Activated B cell treated with CpG ODN at 0.5 μM for 24 hours (primary cell): ENCODE measurements at regions not wholly inside any gene's neighbourhood (a gene's known extent, or its start where the extent isn't known, plus 50 kb on each side); places are given as distances from the start of the nearest gene placed in this dataset.

Source experiments
- ATAC-seq: fragments of 200-7000 bp; cut with Tn5 transposase; one replicate; pipeline ENCODE4 v1.10.0; 2021; ENCODE audit warnings: low read depth, mild to moderate bottlenecking, moderate library complexity
- CTCF ChIA-PET: fragments of 350-600 bp; sonication (Branson Sonifier 250); formaldehyde crosslinking; loops from one replicate; lab custom pipeline; 2021; ENCODE audit warnings: antibody characterized with exemption; lab: Charles Lee
- POLR2A ChIA-PET: fragments of 350-600 bp; sonication (Branson Sonifier 250); formaldehyde crosslinking; loops from one replicate; lab custom pipeline; 2021; ENCODE audit warnings: antibody characterized with exemption; lab: Charles Lee
- DNase-seq: peaks from one replicate; pipeline ENCODE4 v3.0.0; 2022
- H3K27ac Mint-ChIP-seq: one replicate; pipeline ENCODE4 v1.8.0; 2020; ENCODE audit warnings: mixed read lengths
- H3K27me3 Mint-ChIP-seq: one replicate; pipeline ENCODE4 v1.8.0; 2021; ENCODE audit warnings: mixed read lengths
- H3K36me3 Mint-ChIP-seq: one replicate; pipeline ENCODE4 v1.8.0; 2021; ENCODE audit warnings: low read depth, mixed read lengths
- H3K4me1 Mint-ChIP-seq: one replicate; pipeline ENCODE4 v1.8.0; 2021; ENCODE audit warnings: mixed read lengths
- H3K4me3 Mint-ChIP-seq: one replicate; pipeline ENCODE4 v1.8.0; 2020; ENCODE audit warnings: mild to moderate bottlenecking, mixed read lengths
- H3K9me3 Mint-ChIP-seq: one replicate; pipeline ENCODE4 v1.8.0; 2020; ENCODE audit warnings: mixed read lengths
- intact Hi-C: fragments of 100-400 bp; cut with micrococcal nuclease; formaldehyde crosslinking; loops from one replicate; pipeline ENCODE4 v1.15.1; 2024
- TF ChIP-seq, protein P1 (sequence below): fragments of 200-600 bp; IDR thresholded peaks from one replicate; pipeline ENCODE4 v1.8.0; 2022; ENCODE audit warnings: antibody characterized with exemption, mild to moderate bottlenecking

DNA sequence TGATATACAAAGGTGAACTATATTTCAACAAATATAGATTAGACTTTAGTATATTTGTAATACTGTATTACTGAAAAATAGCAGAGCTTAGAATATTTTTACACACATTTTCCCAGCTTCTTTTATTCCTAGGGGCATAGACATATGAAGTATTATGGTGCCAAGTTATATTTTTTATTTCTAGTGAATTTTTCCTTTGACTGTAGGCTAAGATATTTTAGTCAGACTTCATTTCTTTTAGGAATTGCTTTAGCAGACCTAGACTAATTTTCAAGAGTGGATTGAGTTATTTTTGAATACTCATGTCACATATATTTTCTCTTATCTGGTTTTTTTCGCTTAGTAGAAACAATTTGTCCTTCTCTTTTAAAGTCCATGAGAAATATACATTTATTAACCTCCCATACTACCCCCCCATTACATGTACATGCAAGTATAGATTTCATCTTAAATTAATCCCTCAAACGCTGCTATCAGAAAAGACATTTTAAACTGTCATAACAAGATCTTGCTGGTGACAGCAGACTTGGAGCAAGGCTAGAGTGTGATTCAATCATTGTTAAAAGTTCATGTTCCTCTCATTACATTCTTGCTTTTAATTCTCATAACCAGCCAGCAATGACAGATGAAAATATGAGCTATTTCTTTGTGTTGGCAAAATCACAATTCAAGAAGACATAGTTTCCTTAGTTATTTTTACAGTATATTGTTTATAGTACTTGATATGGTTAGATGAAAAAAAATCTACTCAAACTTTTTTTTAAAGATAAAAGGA, 456.1 kb downstream of the AEBP2 start:
- intact Hi-C loops: no loop called here
- Mint-ChIP-seq H3K4me3 (no peak overlapping the region), H3K36me3 (no peaks in the 10 kb centered on the region), H3K27ac (no peak overlapping the region), H3K27me3 (no peaks in the 10 kb centered on the region), H3K4me1 (no peaks in the 10 kb centered on the region), H3K9me3 (peaks cover 3% of the 10 kb centered on the region)
- TF ChIP-seq, protein P1, sequence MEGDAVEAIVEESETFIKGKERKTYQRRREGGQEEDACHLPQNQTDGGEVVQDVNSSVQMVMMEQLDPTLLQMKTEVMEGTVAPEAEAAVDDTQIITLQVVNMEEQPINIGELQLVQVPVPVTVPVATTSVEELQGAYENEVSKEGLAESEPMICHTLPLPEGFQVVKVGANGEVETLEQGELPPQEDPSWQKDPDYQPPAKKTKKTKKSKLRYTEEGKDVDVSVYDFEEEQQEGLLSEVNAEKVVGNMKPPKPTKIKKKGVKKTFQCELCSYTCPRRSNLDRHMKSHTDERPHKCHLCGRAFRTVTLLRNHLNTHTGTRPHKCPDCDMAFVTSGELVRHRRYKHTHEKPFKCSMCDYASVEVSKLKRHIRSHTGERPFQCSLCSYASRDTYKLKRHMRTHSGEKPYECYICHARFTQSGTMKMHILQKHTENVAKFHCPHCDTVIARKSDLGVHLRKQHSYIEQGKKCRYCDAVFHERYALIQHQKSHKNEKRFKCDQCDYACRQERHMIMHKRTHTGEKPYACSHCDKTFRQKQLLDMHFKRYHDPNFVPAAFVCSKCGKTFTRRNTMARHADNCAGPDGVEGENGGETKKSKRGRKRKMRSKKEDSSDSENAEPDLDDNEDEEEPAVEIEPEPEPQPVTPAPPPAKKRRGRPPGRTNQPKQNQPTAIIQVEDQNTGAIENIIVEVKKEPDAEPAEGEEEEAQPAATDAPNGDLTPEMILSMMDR: no peak
- DNase-seq (no peak), ATAC-seq (no peak)
- ChIA-PET CTCF (no interaction called here), POLR2A (no interaction called here)

DNA sequence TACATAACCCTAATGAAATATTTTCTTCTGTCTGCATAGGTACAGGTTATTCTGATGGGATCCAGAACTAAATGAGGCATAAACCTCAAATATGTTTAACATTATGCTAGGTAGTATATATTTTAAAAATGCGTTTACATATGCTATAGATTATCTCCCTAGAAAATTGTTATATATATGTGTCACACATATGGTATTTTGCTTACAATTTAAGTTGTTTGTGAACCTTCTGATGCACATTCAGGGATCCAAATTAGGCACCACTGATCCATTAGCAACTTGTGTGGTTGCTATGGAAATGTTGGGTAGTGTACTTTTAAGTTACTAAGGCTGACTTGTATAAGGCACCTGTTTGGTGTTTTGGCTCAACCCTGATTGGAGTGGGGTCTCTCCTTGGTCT, 456.7 kb downstream of the AEBP2 start:
- DNase-seq (no peak), ATAC-seq (no peak)
- CTCF ChIA-PET: no interaction called here
- H3K36me3 Mint-ChIP-seq: no peaks in the 10 kb centered on the region
- intact Hi-C loops: no loop called here
- H3K4me1 Mint-ChIP-seq: no peaks in the 10 kb centered on the region
- no peak overlapping the region for H3K27ac Mint-ChIP-seq
- POLR2A ChIA-PET: no interaction called here
- TF ChIP-seq, protein P1: no peak
- no peak overlapping the region for H3K4me3 Mint-ChIP-seq
- H3K27me3 Mint-ChIP-seq: no peaks in the 10 kb centered on the region
- peaks cover 3% of the 10 kb centered on the region for H3K9me3 Mint-ChIP-seq

DNA sequence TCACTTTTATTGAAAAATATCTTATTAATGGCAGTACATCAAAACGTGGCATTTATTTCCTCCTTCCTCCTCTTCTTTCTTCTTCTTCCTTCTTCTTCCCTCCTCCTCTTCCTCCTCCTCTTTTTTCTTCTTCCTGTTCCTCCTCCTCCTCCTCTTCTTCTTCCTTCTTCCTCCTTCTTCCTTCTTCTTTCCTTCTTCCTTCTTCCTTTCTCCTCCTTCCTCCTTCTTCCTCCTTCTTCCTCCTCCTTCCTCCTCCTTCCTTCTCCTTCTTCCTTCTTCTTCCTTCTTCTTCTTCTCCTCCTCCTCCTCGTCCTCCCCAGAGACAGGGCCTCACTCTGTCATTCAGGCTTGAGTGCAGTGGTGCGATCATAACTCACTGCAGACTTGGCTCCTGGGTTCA, 457.2 kb downstream of the AEBP2 start:
- H3K4me1 Mint-ChIP-seq: no peaks in the 10 kb centered on the region
- no peaks in the 10 kb centered on the region for H3K27me3 Mint-ChIP-seq
- intact Hi-C loops: no loop called here
- POLR2A ChIA-PET: no interaction called here
- H3K36me3 Mint-ChIP-seq: no peaks in the 10 kb centered on the region
- DNase-seq (no peak), ATAC-seq (no peak)
- no peak overlapping the region for H3K4me3 Mint-ChIP-seq
- peaks cover 3% of the 10 kb centered on the region for H3K9me3 Mint-ChIP-seq
- TF ChIP-seq, protein P1: no peak
- H3K27ac Mint-ChIP-seq: no peak overlapping the region
- CTCF ChIA-PET: no interaction called here

DNA sequence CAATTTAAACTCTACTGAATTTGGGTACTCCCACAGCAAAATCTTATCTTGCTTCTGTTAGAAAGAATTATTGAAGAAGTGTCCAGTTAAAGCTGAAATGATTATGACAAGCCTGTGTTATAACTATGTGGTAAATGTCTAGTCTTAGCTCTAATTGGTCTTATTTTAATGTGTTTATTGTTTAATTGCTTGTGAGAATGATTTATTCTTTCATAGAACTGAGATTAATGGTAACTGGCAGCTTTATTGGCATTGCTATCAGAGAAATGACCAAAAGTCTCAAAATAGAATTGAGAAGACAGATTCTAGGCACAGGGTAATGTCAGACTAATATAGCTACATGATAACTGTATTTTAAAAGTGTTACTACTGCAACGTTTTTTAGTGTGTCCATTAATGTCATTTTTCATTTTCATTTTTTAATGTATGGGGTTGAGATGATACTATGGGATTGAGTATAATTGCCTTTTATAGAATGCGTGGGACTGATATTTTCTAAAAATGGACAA, 458.7 kb downstream of the AEBP2 start:
- Mint-ChIP-seq H3K27ac (no peak overlapping the region), H3K4me1 (no peaks in the 10 kb centered on the region), H3K9me3 (peaks cover 4% of the 10 kb centered on the region), H3K4me3 (no peak overlapping the region), H3K27me3 (no peaks in the 10 kb centered on the region), H3K36me3 (no peaks in the 10 kb centered on the region)
- ATAC-seq: no peak
- TF ChIP-seq, protein P1: no peak
- intact Hi-C loops: no loop called here
- ChIA-PET CTCF (no interaction called here), POLR2A (no interaction called here)
- DNase-seq: no peak

DNA sequence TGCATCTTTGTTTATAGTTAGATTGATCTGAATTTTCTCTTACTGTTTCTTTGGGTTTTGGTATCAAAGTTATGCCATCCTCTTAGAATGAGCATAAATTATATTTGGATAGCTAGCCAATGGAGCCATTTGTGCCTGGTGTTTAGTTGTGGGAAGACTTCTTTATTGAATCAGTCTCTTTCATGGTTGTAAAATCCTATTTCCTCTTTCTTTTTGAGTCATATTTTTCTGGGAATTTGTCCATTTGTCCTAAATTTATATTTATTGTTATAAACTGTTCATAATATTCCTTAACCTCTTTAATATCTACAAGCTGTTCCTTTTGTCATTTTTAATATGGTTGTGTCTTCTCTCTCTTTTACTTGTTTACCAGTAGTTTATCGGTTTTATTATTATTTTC, 462.5 kb downstream of the AEBP2 start:
- CTCF ChIA-PET: no interaction called here

More for the DNA sequence above, 462.5 kb downstream of the AEBP2 start:
- TF ChIP-seq, protein P1: no peak
- intact Hi-C loops: no loop called here
- Mint-ChIP-seq H3K27me3 (no peaks in the 10 kb centered on the region), H3K9me3 (peaks cover 5% of the 10 kb centered on the region), H3K4me3 (no peak overlapping the region), H3K27ac (no peak overlapping the region), H3K4me1 (no peaks in the 10 kb centered on the region), H3K36me3 (no peaks in the 10 kb centered on the region)
- POLR2A ChIA-PET: no interaction called here
- no peak for ATAC-seq
- no peak for DNase-seq
